ENCODE measurements at regions not wholly inside any gene's neighbourhood (a gene's known extent, or its start where the extent isn't known, plus 50 kb on each side); places are given as distances from the start of the nearest gene placed in this dataset.

GRCh38 chr3:137259089-137259488 lies 301.3 kb downstream of the IL20RB start:
- no peak overlapping the region for H3K4me3 ChIP-seq (replicated peaks; ENCODE audit: low read depth, low read length)
- DNase-seq (ENCODE audit: low read depth) = no peak

GRCh38 chr3:137259701-137260100 lies 301.9 kb downstream of the IL20RB start:
- H3K4me3 ChIP-seq (replicated peaks; ENCODE audit: low read depth, low read length) = no peak overlapping the region
- TF ChIP-seq CTCF (IDR thresholded peaks at IDR 0.05; ENCODE audit: low read length, missing control alignments) = no peak
- DNase-seq (ENCODE audit: low read depth) = no peak

More at GRCh38 chr3:137259089-137259488, 301.3 kb downstream of the IL20RB start:
- no peak for TF ChIP-seq CTCF (IDR thresholded peaks at IDR 0.05; ENCODE audit: low read length, missing control alignments)

GRCh38 chr3:137264071-137264820 lies 306.5 kb downstream of the IL20RB start:
- DNase-seq (ENCODE audit: low read depth) = no peak
- TF ChIP-seq CTCF (IDR thresholded peaks at IDR 0.05; ENCODE audit: low read length, missing control alignments) = no peak

GRCh38 chr3:137264843-137265330 lies 307.1 kb downstream of the IL20RB start:
- DNase-seq (ENCODE audit: low read depth) = no peak
- no peak for TF ChIP-seq CTCF (IDR thresholded peaks at IDR 0.05; ENCODE audit: low read length, missing control alignments)
- no peak overlapping the region for H3K4me3 ChIP-seq (replicated peaks; ENCODE audit: low read depth, low read length)

More at GRCh38 chr3:137264071-137264820, 306.5 kb downstream of the IL20RB start:
- H3K4me3 ChIP-seq (replicated peaks; ENCODE audit: low read depth, low read length) = no peak overlapping the region

- no peak for DNase-seq (ENCODE audit: low read depth)
- H3K4me3 ChIP-seq (replicated peaks; ENCODE audit: low read depth, low read length) = no peak overlapping the region
- no peak for TF ChIP-seq CTCF (IDR thresholded peaks at IDR 0.05; ENCODE audit: low read length, missing control alignments)
Observed at GRCh38 chr3:137282871-137283270, 325.1 kb downstream of the IL20RB start.

- no peak for TF ChIP-seq CTCF (IDR thresholded peaks at IDR 0.05; ENCODE audit: low read length, missing control alignments)
- DNase-seq (ENCODE audit: low read depth) = no peak
- no peak overlapping the region for H3K4me3 ChIP-seq (replicated peaks; ENCODE audit: low read depth, low read length)
Observed at GRCh38 chr3:137285924-137286323, 328.1 kb downstream of the IL20RB start.

GRCh38 chr3:137293086-137293485 lies 335.3 kb downstream of the IL20RB start:
- H3K4me3 ChIP-seq (replicated peaks; ENCODE audit: low read depth, low read length) = no peak overlapping the region
- TF ChIP-seq CTCF (IDR thresholded peaks at IDR 0.05; ENCODE audit: low read length, missing control alignments) = no peak
- DNase-seq (ENCODE audit: low read depth) = no peak
